Sigmoid colon (tissue), 6 donors: ENCODE measurements at regions not wholly inside any gene's neighbourhood (a gene's known extent, or its start where the extent isn't known, plus 50 kb on each side); places are given as distances from the start of the nearest gene placed in this dataset.

Experiments used
- DNase-seq: peaks from one replicate; pipeline ENCODE4 v3.0.0-alpha.2; 2019
- H3K27ac ChIP-seq, 4 donors: fragments of 200-600 bp; sonication (generic); one replicate each; pipeline ENCODE4 v1.5.1; 2016 to 2019; ENCODE audit warnings: mild to moderate bottlenecking in 1 of 4
- H3K27me3 ChIP-seq, 3 donors: fragments of 200-600 bp; sonication (generic); one replicate each; pipeline ENCODE4 v1.5.1; 2019; ENCODE audit warnings: mild to moderate bottlenecking in 1 of 3
- H3K36me3 ChIP-seq, 4 donors: fragments of 200-600 bp; sonication (generic); one replicate each; pipeline ENCODE4 v1.5.1; 2016 to 2019
- H3K4me1 ChIP-seq, 4 donors: fragments of 200-600 bp; sonication (generic); one replicate each; pipeline ENCODE4 v1.5.1; 2017 to 2019
- H3K4me3 ChIP-seq, 4 donors: fragments of 200-600 bp; sonication (generic); one replicate each; pipeline ENCODE4 v1.5.1; 2017 to 2019; ENCODE audit warnings: mild to moderate bottlenecking in 2 of 4, moderate library complexity in 1 of 4
- H3K9me3 ChIP-seq, 4 donors: fragments of 200-600 bp in 3 of 4; sonication (generic) in 3 of 4; one replicate each; pipeline versions ENCODE4 v1.5.1 to v1.6.1; 2013 to 2019
- EP300 ChIP-seq, 4 donors: sonication (generic); formaldehyde crosslinking; IDR thresholded peaks; one replicate each; pipeline ENCODE4 v1.6.1; 2017; ENCODE audit warnings: antibody characterized with exemption in 4 of 4
- POLR2A ChIP-seq, 2 donors: fragments of 450-650 bp; IDR thresholded peaks; one replicate each; pipeline ENCODE4 v1.6.1; 2016; ENCODE audit warnings: antibody characterized with exemption in 2 of 2, mild to moderate bottlenecking in 2 of 2, moderate library complexity in 2 of 2
- POLR2AphosphoS5 ChIP-seq, 4 donors: sonication (generic); formaldehyde crosslinking; IDR thresholded peaks; one replicate each; pipeline ENCODE4 v1.6.1; 2017; ENCODE audit warnings: antibody characterized with exemption in 4 of 4
- WGBS, 2 donors: extraction: QIAGEN DNeasy Blood & Tissue Kit; methylation state at CpG; one replicate each; pipeline ENCODE4 v1.1.7; 2013; 5-methylcytosine and 5-hydroxymethylcytosine counted together
- intact Hi-C: fragments of 100-400 bp; cut with DNase I; formaldehyde crosslinking; loops from one replicate; pipeline ENCODE4 v1.15.1; 2023
- TF ChIP-seq, protein P1 (sequence below), 4 experiments: fragments of 450-650 bp in 3 of 4; fragments of 200-600 bp in 1 of 4; IDR thresholded peaks; one replicate each; pipeline ENCODE4 v1.5.1; 2016 to 2019; ENCODE audit warnings: antibody characterized with exemption in 4 of 4, mild to moderate bottlenecking in 3 of 4, moderate library complexity in 2 of 4
- donor health status: healthy with polysubstance abuse.
- donor health status: healthy.

DNA sequence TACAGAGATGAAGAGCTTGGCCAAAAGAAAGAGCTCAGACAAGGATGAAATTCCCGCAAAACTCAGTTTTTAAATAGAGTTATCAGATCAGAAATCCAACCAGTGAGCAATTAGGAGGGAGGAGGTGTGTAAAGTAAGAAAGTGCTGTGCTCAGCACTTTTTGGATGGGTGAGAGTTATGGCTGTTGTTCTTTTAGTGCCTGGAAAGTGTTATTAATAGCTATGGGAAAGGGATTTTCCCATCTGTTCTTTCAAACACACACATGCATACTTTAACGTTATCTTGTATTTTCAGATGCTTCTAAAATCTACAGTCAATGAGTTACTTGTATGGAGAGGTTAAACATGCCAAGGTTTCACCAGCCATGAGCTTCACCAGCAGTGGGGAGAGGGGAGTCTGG lies 107.3 kb upstream of the TMEM72 start:
- Histone ChIP-seq H3K9me3 (no peaks in the 10 kb centered on the region), H3K4me3 (no peak overlapping the region), H3K36me3 (no peaks in the 10 kb centered on the region), H3K27ac (no peak overlapping the region), H3K4me1 (peaks cover 0 to 52% (median 31%) of the 10 kb centered on the region in 4 donors), H3K27me3 (no peaks in the 10 kb centered on the region)
- TF ChIP-seq POLR2A (IDR thresholded peaks at IDR 0.05) (no peak), EP300 (IDR thresholded peaks at IDR 0.05) (no peak), POLR2AphosphoS5 (IDR thresholded peaks at IDR 0.05) (no peak)
- TF ChIP-seq, protein P1, sequence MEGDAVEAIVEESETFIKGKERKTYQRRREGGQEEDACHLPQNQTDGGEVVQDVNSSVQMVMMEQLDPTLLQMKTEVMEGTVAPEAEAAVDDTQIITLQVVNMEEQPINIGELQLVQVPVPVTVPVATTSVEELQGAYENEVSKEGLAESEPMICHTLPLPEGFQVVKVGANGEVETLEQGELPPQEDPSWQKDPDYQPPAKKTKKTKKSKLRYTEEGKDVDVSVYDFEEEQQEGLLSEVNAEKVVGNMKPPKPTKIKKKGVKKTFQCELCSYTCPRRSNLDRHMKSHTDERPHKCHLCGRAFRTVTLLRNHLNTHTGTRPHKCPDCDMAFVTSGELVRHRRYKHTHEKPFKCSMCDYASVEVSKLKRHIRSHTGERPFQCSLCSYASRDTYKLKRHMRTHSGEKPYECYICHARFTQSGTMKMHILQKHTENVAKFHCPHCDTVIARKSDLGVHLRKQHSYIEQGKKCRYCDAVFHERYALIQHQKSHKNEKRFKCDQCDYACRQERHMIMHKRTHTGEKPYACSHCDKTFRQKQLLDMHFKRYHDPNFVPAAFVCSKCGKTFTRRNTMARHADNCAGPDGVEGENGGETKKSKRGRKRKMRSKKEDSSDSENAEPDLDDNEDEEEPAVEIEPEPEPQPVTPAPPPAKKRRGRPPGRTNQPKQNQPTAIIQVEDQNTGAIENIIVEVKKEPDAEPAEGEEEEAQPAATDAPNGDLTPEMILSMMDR (IDR thresholded peaks at IDR 0.05) = no peak
- intact Hi-C loops = no loop called here
- 86 to 87% methylated on average over 2 of the region's 2 CpGs for WGBS, 2 donors
- DNase-seq = no peak

DNA sequence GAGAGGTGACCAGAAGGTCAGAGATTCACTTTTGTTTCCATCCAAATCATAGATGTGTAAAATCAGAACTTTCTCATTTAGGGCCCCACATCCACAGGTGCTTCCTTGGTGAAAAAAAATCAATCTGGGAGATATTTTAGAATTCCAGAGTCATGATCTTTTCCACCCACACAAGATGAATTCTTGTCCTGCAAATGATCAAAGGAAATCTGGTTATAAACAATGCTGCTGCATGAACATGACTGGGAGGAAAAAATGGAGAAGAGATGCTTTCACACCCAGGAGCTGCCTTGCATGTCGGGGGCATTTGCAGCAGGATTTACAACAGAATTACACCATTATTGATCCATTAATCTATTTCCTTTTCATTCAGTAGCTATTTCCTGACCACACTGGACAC lies 106.5 kb upstream of the TMEM72 start:
- no peaks in the 10 kb centered on the region for H3K9me3 ChIP-seq
- no peak for TF ChIP-seq POLR2A (IDR thresholded peaks at IDR 0.05)
- TF ChIP-seq, protein P1 (IDR thresholded peaks at IDR 0.05) = no peak
- TF ChIP-seq POLR2AphosphoS5 (IDR thresholded peaks at IDR 0.05) = no peak
- no peak for TF ChIP-seq EP300 (IDR thresholded peaks at IDR 0.05)
- peaks cover 0 to 52% (median 31%) of the 10 kb centered on the region in 4 donors for H3K4me1 ChIP-seq
- no peaks in the 10 kb centered on the region for H3K27me3 ChIP-seq
- DNase-seq = no peak
- no peak overlapping the region for H3K4me3 ChIP-seq
- H3K27ac ChIP-seq = no peak overlapping the region
- 88 to 92% methylated on average over 1 of the region's 1 CpG for WGBS, 2 donors
- intact Hi-C loops = no loop called here
- no peaks in the 10 kb centered on the region for H3K36me3 ChIP-seq

DNA sequence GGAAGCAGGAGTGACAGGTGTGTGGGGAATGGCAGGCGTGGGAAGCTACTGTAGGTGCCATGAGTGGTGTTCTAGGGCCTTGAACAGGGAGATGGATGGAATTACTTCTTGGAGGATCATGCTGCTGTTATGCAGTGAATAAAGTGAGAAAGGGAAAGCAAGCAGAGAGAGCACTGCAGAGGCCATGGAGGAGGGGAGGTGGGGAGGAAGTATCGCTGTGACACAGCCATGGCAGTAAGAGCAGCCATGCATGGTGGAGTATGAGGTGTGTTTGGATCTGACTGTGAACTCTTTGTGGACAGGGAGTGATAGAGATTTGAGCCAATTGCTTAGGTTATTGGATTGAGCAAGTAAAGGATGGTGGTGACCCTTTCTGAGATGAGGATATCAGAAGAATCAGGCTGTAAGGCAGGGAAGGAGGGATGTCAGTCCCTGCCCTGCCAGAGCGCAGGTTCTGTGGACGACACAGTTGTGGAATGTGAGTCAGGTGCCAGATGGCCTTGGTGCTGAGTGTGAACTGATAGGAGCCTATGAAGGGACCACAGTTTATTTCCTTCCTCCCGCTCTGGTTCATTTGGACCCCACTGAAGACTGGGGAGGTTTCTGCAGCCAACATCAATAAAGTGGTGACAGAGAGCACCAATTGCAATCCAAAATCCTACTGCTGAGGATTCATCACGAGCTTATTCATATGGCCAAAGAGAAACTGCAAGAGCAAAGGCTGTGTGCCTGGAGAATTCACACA lies 105.5 kb upstream of the TMEM72 start:
- no peaks in the 10 kb centered on the region for H3K9me3 ChIP-seq
- H3K27me3 ChIP-seq = no peaks in the 10 kb centered on the region
- 81 to 88% methylated on average over 6 of the region's 6 CpGs for WGBS, 2 donors
- intact Hi-C loops = no loop called here
- H3K4me1 ChIP-seq = peaks cover 0 to 52% (median 31%) of the 10 kb centered on the region in 4 donors
- TF ChIP-seq EP300 (IDR thresholded peaks at IDR 0.05) (no peak), POLR2AphosphoS5 (IDR thresholded peaks at IDR 0.05) (no peak), POLR2A (IDR thresholded peaks at IDR 0.05) (no peak)
- TF ChIP-seq, protein P1 (IDR thresholded peaks at IDR 0.05) = no peak
- no peaks in the 10 kb centered on the region for H3K36me3 ChIP-seq
- DNase-seq = no peak
- H3K27ac ChIP-seq = no peak overlapping the region
- no peak overlapping the region for H3K4me3 ChIP-seq

DNA sequence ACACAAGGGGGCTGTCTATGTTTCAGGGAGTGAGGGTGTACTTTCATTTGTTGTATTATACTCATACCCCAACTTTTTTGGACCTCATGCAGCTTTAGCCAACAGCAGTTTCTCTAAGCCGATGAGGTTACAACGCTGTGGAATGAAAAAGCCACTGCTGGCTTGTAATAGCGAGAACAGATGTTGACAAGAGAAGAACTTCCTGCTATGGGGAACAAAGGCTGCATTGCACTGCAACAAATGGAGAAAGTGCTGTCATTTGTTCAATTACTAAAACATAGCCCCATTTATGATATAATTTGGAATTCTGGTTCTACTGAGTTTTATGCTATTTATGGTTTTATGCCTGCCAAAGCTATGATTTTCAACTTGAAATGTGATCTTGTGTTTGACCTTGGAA lies 104.2 kb upstream of the TMEM72 start:
- H3K27ac ChIP-seq = no peak overlapping the region
- H3K27me3 ChIP-seq = no peaks in the 10 kb centered on the region
- no peak for DNase-seq
- TF ChIP-seq POLR2AphosphoS5 (IDR thresholded peaks at IDR 0.05) (no peak), EP300 (IDR thresholded peaks at IDR 0.05) (no peak), POLR2A (IDR thresholded peaks at IDR 0.05) (no peak)
- TF ChIP-seq, protein P1 (IDR thresholded peaks at IDR 0.05) = no peak
- WGBS, 2 donors = 13 to 49% methylated on average over 3 of the region's 3 CpGs
- H3K9me3 ChIP-seq = no peaks in the 10 kb centered on the region
- H3K36me3 ChIP-seq = no peaks in the 10 kb centered on the region
- intact Hi-C loops = no loop called here
- H3K4me3 ChIP-seq = no peak overlapping the region
- peaks cover 0 to 40% (median 27%) of the 10 kb centered on the region in 4 donors for H3K4me1 ChIP-seq

DNA sequence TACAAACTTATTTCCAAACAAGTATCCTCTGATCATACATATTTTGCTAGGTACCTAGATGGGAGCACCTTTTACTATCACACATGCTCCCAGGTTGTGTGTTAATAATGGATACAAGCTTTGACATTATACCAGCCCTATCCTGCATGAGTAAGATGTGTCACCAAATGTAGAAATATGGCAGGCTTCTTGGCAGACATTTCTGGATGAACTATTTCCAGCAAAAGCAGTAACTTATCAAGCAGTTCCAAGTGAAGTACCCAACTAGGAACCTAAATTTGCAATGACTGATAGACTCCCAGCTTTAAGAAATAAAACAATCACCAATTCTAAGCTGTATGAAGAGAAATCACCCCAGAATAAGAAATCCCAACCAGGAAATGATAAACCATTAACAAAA lies 103.7 kb upstream of the TMEM72 start:
- Histone ChIP-seq H3K36me3 (no peaks in the 10 kb centered on the region), H3K9me3 (no peaks in the 10 kb centered on the region), H3K4me3 (no peak overlapping the region), H3K27ac (no peak overlapping the region), H3K27me3 (no peaks in the 10 kb centered on the region), H3K4me1 (peaks cover 0 to 35% (median 22%) of the 10 kb centered on the region in 4 donors)
- intact Hi-C loops = no loop called here
- TF ChIP-seq EP300 (IDR thresholded peaks at IDR 0.05) = no peak
- TF ChIP-seq, protein P1 (IDR thresholded peaks at IDR 0.05) = no peak
- no peak for TF ChIP-seq POLR2AphosphoS5 (IDR thresholded peaks at IDR 0.05)
- no peak for TF ChIP-seq POLR2A (IDR thresholded peaks at IDR 0.05)
- DNase-seq = no peak
